ENCODE measurements at regions not wholly inside any gene's neighbourhood (a gene's known extent, or its start where the extent isn't known, plus 50 kb on each side); places are given as distances from the start of the nearest gene placed in this dataset.

DNA sequence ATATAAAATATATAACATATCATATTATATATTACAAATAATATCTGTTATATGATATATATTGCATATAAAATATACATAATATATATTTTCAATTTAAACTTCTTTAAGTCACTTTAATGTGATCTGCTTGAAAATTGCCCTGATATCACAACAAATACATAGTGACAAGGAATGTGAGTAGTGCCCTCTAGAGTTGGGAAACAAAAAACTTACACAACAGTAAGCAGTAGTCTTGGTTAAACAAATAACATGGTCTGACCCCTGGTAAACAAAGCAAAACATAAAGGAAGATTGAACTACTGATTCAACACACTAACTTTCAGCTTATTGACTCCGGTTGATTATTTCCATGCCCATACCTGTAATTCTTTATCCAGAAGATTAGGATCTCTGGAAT is 188.3 kb upstream of the NMUR2 start (continued):
- no peak for TF ChIP-seq ZNF792 (tag by site-specific recombination; IDR thresholded peaks at IDR 0.05)

DNA sequence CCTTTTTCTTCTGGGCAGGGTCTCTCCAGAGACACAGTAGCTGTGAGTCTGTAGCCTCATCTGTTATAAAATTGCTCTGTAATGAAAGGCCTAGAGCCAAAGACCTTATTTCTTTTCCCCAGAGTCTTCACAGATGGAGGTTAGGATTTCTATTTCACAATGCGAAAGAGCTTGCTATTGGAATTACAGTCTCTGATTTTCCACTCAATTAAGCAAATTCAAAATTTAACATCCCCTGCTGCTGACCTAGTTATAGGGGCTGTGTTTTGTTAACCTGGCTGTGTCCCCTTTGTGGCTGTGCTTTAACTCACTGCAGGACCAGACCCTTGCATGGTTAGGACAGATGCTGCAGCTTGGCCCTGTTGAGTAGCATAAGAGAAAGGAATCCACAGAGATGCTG is 190.3 kb upstream of the NMUR2 start:
- H3K4me3 ChIP-seq (ENCODE audit: low read depth, low read length): no peak overlapping the region
- H3K27ac ChIP-seq (ENCODE audit: extremely low read depth, low read depth, low read length): no peak overlapping the region
- POLR2A ChIA-PET: no interaction called here
- no peak for TF ChIP-seq ZNF132 (tag by site-specific recombination; IDR thresholded peaks at IDR 0.05; ENCODE audit: borderline replicate concordance)
- TF ChIP-seq, protein P1, sequence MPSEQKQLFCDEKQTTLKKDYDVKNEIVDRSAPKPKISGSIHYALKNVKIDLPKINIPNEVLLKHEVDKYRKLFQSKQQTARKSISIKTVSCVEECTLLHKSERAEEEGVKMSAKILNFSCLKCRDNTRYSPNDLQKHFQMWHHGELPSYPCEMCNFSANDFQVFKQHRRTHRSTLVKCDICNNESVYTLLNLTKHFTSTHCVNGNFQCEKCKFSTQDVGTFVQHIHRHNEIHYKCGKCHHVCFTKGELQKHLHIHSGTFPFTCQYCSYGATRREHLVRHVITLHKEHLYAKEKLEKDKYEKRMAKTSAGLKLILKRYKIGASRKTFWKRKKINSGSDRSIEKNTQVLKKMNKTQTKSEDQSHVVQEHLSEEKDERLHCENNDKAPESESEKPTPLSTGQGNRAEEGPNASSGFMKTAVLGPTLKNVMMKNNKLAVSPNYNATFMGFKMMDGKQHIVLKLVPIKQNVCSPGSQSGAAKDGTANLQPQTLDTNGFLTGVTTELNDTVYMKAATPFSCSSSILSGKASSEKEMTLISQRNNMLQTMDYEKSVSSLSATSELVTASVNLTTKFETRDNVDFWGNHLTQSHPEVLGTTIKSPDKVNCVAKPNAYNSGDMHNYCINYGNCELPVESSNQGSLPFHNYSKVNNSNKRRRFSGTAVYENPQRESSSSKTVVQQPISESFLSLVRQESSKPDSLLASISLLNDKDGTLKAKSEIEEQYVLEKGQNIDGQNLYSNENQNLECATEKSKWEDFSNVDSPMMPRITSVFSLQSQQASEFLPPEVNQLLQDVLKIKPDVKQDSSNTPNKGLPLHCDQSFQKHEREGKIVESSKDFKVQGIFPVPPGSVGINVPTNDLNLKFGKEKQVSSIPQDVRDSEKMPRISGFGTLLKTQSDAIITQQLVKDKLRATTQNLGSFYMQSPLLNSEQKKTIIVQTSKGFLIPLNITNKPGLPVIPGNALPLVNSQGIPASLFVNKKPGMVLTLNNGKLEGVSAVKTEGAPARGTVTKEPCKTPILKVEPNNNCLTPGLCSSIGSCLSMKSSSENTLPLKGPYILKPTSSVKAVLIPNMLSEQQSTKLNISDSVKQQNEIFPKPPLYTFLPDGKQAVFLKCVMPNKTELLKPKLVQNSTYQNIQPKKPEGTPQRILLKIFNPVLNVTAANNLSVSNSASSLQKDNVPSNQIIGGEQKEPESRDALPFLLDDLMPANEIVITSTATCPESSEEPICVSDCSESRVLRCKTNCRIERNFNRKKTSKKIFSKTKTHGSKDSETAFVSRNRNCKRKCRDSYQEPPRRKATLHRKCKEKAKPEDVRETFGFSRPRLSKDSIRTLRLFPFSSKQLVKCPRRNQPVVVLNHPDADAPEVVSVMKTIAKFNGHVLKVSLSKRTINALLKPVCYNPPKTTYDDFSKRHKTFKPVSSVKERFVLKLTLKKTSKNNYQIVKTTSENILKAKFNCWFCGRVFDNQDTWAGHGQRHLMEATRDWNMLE (tag by site-specific recombination; conservative IDR thresholded peaks at IDR 0.05; ENCODE audit: low read depth): no peak
- TF ChIP-seq, protein P2, sequence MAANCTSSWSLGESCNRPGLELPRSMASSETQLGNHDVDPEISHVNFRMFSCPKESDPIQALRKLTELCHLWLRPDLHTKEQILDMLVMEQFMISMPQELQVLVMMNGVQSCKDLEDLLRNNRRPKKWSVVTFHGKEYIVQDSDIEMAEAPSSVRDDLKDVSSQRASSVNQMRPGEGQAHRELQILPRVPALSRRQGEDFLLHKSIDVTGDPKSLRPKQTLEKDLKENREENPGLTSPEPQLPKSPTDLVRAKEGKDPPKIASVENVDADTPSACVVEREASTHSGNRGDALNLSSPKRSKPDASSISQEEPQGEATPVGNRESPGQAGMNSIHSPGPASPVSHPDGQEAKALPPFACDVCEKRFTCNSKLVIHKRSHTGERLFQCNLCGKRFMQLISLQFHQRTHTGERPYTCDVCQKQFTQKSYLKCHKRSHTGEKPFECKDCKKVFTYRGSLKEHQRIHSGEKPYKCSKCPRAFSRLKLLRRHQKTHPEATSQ (tag by site-specific recombination; IDR thresholded peaks at IDR 0.05): no peak
- TF ChIP-seq ZNF416 (tag by site-specific recombination; IDR thresholded peaks at IDR 0.05): no peak
- TF ChIP-seq, protein P3, sequence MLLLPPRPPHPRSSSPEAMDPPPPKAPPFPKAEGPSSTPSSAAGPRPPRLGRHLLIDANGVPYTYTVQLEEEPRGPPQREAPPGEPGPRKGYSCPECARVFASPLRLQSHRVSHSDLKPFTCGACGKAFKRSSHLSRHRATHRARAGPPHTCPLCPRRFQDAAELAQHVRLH (tag by site-specific recombination; IDR thresholded peaks at IDR 0.05): no peak
- TF ChIP-seq, protein P4, sequence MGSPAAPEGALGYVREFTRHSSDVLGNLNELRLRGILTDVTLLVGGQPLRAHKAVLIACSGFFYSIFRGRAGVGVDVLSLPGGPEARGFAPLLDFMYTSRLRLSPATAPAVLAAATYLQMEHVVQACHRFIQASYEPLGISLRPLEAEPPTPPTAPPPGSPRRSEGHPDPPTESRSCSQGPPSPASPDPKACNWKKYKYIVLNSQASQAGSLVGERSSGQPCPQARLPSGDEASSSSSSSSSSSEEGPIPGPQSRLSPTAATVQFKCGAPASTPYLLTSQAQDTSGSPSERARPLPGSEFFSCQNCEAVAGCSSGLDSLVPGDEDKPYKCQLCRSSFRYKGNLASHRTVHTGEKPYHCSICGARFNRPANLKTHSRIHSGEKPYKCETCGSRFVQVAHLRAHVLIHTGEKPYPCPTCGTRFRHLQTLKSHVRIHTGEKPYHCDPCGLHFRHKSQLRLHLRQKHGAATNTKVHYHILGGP (tag by site-specific recombination; IDR thresholded peaks at IDR 0.05): no peak
- no peaks in the 10 kb centered on the region for H3K9me3 ChIP-seq (ENCODE audit: control insufficient read depth, insufficient read depth, low read depth, low read length)
- CTCF ChIA-PET: no interaction called here
- no peaks in the 10 kb centered on the region for H3K36me3 ChIP-seq (ENCODE audit: control insufficient read depth in 2 of 2, insufficient read depth in 1 of 2, low read length in 2 of 2)
- no peaks in the 10 kb centered on the region for H3K4me1 ChIP-seq (ENCODE audit: control insufficient read depth, insufficient read depth, low read length)

DNA sequence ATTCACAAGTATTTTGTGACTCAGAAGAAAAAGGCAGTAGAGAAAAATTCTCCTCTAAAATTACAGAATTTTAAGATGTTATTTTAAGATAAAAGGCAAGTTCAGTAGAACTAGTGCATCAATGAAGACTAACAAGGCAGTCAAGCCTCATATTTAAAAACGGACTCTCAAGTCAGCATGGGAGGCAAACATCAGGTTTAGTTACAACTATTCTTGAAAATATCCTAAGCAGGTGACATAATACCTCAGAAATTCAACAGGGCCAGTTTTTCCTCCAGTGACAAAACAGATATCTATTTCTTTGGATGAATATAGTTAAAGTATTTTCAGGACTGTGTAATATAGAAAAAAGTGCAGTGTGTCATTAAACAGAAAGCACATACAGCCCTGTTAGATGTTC is 194.0 kb upstream of the NMUR2 start:
- H3K27ac ChIP-seq (ENCODE audit: extremely low read depth, low read depth, low read length): no peak overlapping the region
- CTCF ChIA-PET: no interaction called here
- H3K36me3 ChIP-seq (ENCODE audit: control insufficient read depth in 2 of 2, insufficient read depth in 1 of 2, low read length in 2 of 2): no peaks in the 10 kb centered on the region
- no peaks in the 10 kb centered on the region for H3K9me3 ChIP-seq (ENCODE audit: control insufficient read depth, insufficient read depth, low read depth, low read length)
- no peaks in the 10 kb centered on the region for H3K4me1 ChIP-seq (ENCODE audit: control insufficient read depth, insufficient read depth, low read length)
- POLR2A ChIA-PET: no interaction called here
- no peak overlapping the region for H3K4me3 ChIP-seq (ENCODE audit: low read depth, low read length)
- no peak for TF ChIP-seq ZNF626 (tag by site-specific recombination; IDR thresholded peaks at IDR 0.05)
- TF ChIP-seq, protein P5, sequence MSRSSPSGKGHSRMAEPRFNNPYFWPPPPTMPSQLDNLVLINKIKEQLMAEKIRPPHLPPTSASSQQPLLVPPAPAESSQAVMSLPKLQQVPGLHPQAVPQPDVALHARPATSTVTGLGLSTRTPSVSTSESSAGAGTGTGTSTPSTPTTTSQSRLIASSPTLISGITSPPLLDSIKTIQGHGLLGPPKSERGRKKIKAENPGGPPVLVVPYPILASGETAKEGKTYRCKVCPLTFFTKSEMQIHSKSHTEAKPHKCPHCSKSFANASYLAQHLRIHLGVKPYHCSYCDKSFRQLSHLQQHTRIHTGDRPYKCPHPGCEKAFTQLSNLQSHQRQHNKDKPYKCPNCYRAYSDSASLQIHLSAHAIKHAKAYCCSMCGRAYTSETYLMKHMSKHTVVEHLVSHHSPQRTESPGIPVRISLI (tag by site-specific recombination; IDR thresholded peaks at IDR 0.05): no peak
- no peak for TF ChIP-seq ZFP41 (tag by site-specific recombination; IDR thresholded peaks at IDR 0.05; ENCODE audit: borderline replicate concordance)
- TF ChIP-seq ZNF600 (tag by site-specific recombination; IDR thresholded peaks at IDR 0.05): no peak
- TF ChIP-seq ZNF529 (tag by site-specific recombination; IDR thresholded peaks at IDR 0.05; ENCODE audit: insufficient replicate concordance): no peak
- TF ChIP-seq ZBTB48 (tag by site-specific recombination; IDR thresholded peaks at IDR 0.05): no peak
- no peak for TF ChIP-seq SP7 (tag by site-specific recombination; IDR thresholded peaks at IDR 0.05)
- TF ChIP-seq ZNF112 (tag by site-specific recombination; IDR thresholded peaks at IDR 0.05): no peak
- TF ChIP-seq, protein P6, sequence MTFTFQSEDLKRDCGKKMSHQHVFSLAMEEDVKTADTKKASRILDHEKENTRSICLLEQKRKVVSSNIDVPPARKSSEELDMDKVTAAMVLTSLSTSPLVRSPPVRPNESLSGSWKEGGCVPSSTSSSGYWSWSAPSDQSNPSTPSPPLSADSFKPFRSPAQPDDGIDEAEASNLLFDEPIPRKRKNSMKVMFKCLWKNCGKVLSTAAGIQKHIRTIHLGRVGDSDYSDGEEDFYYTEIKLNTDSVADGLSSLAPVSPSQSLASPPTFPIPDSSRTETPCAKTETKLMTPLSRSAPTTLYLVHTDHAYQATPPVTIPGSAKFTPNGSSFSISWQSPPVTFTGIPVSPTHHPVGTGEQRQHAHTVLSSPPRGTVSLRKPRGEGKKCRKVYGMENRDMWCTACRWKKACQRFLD (tag by site-specific recombination; IDR thresholded peaks at IDR 0.05): no peak
- no peak for TF ChIP-seq ZNF623 (tag by site-specific recombination; IDR thresholded peaks at IDR 0.05)
- TF ChIP-seq ZNF335 (tag by site-specific recombination; conservative IDR thresholded peaks at IDR 0.05): no peak
- no peak for TF ChIP-seq ZNF433 (tag by site-specific recombination; IDR thresholded peaks at IDR 0.05; ENCODE audit: low read depth)
- no peak for TF ChIP-seq ZNF837 (tag by site-specific recombination; IDR thresholded peaks at IDR 0.05)
